GM23248 (cell line): ENCODE measurements at regions not wholly inside any gene's neighbourhood (a gene's known extent, or its start where the extent isn't known, plus 50 kb on each side); places are given as distances from the start of the nearest gene placed in this dataset.

Experiments
- DNase-seq: peaks from one replicate; pipeline ENCODE4 v3.0.0-alpha.2; 2015
- H2AFZ ChIP-seq: fragments of 200-600 bp; sonication (generic); 2 replicates; pipeline ENCODE4 v1.6.1; 2016; ENCODE audit warnings: antibody characterized with exemption
- H3F3A ChIP-seq: fragments of 200-600 bp; sonication (generic); 2 replicates; pipeline ENCODE4 v1.6.1; 2016; ENCODE audit warnings: mild to moderate bottlenecking, antibody characterized with exemption, mixed run types; ENCODE audit not compliant: insufficient read depth
- H3K27ac ChIP-seq: fragments of 200-600 bp; sonication (generic); 2 replicates; pipeline ENCODE4 v1.5.1; 2016; ENCODE audit warnings: mild to moderate bottlenecking
- H3K27me3 ChIP-seq: fragments of 200-600 bp; sonication (generic); replicated peaks from 2 replicates; pipeline ENCODE4 v1.6.1; 2016; ENCODE audit warnings: mild to moderate bottlenecking; ENCODE audit not compliant: insufficient read depth
- H3K36me3 ChIP-seq: fragments of 200-600 bp; sonication (generic); 2 replicates; pipeline ENCODE4 v1.6.1; 2016; ENCODE audit warnings: low read depth, mild to moderate bottlenecking
- H3K4me1 ChIP-seq: fragments of 200-600 bp; sonication (generic); 2 replicates; pipeline ENCODE4 v1.6.1; 2016; ENCODE audit warnings: mild to moderate bottlenecking; ENCODE audit not compliant: insufficient read depth
- H3K4me2 ChIP-seq: fragments of 200-600 bp; sonication (generic); one replicate; pipeline ENCODE4 v1.6.1; 2016; ENCODE audit warnings: mild to moderate bottlenecking; ENCODE audit not compliant: unreplicated experiment
- H3K4me3 ChIP-seq: fragments of 200-600 bp; sonication (generic); 2 replicates; pipeline ENCODE4 v1.5.1; 2016; ENCODE audit warnings: mild to moderate bottlenecking
- H3K79me2 ChIP-seq: fragments of 200-600 bp; sonication (generic); 2 replicates; pipeline ENCODE4 v1.6.1; 2016; ENCODE audit warnings: mild to moderate bottlenecking; ENCODE audit not compliant: insufficient read depth
- H3K9ac ChIP-seq: fragments of 200-600 bp; sonication (generic); 2 replicates; pipeline ENCODE4 v1.6.1; 2016; ENCODE audit warnings: mild to moderate bottlenecking
- H3K9me2 ChIP-seq: fragments of 200-600 bp; sonication (generic); 2 replicates; pipeline ENCODE4 v1.6.1; 2016; ENCODE audit warnings: mixed run types, mild to moderate bottlenecking, moderate library complexity; ENCODE audit not compliant: insufficient read depth
- H3K9me3 ChIP-seq: fragments of 200-600 bp; sonication (generic); one replicate; pipeline ENCODE4 v1.6.1; 2017; ENCODE audit warnings: low read depth
- H4K20me1 ChIP-seq: fragments of 200-600 bp; sonication (generic); 2 replicates; pipeline ENCODE4 v1.6.0; 2016; ENCODE audit not compliant: insufficient read depth
- EZH2 ChIP-seq: fragments of 200-600 bp; sonication (generic); IDR thresholded peaks from 2 replicates; pipeline ENCODE4 v1.6.1; 2018; ENCODE audit warnings: antibody characterized with exemption, mild to moderate bottlenecking; ENCODE audit not compliant: insufficient read depth, poor library complexity, severe bottlenecking
- EZH2phosphoT487 ChIP-seq: fragments of 200-600 bp; sonication (generic); IDR thresholded peaks from 2 replicates; pipeline ENCODE4 v1.6.1; 2018; ENCODE audit warnings: antibody characterized with exemption, moderate library complexity, mild to moderate bottlenecking, low read depth; ENCODE audit not compliant: insufficient read depth
- WGBS, 2 experiments: methylation state at CpG; one replicate each; pipeline ENCODE4 v1.1.6; 2015 to 2017; ENCODE audit warnings: low lambda C conversion rate in 2 of 2, low coverage in 1 of 2; ENCODE audit errors: missing lambda C conversion rate in 2 of 2; 5-methylcytosine and 5-hydroxymethylcytosine counted together
- in situ Hi-C: fragments of 300-500 bp; cut with MboI; formaldehyde crosslinking; loops from 2 replicates; pipeline ENCODE4 v1.15.0; 2020

- no peaks in the 10 kb centered on the region for H3F3A ChIP-seq
- H3K36me3 ChIP-seq = no peaks in the 10 kb centered on the region
- WGBS, 2 experiments = 71 to 73% methylated on average over 14 to 15 of the region's 15 CpGs
- no peaks in the 10 kb centered on the region for H3K9me3 ChIP-seq
- no peak overlapping the region for H3K27ac ChIP-seq
- no peaks in the 10 kb centered on the region for H3K79me2 ChIP-seq
- no peaks in the 10 kb centered on the region for H3K4me1 ChIP-seq
- H3K27me3 ChIP-seq = 0 out of 2 replicates have a peak, but pooled peaks cover 2% of the 10 kb centered on the region
- no peak overlapping the region for H2AFZ ChIP-seq
- H3K4me3 ChIP-seq = no peak overlapping the region
- H3K4me2 ChIP-seq = no peak overlapping the region
- no peak for DNase-seq
- in situ Hi-C loops = no loop called here
- no peaks in the 10 kb centered on the region for H4K20me1 ChIP-seq
- TF ChIP-seq EZH2 (no peak), EZH2phosphoT487 (no peak)
- no peak overlapping the region for H3K9ac ChIP-seq
- no peaks in the 10 kb centered on the region for H3K9me2 ChIP-seq
Measured at GRCh38 chr11:76280882-76281557, 74.7 kb upstream of the WNT11 start.

GRCh38 chr11:76280151-76280881 is 74.0 kb upstream of the WNT11 start:
- Histone ChIP-seq H3K9ac (no peak overlapping the region), H3K27ac (no peak overlapping the region), H3K36me3 (no peaks in the 10 kb centered on the region), H2AFZ (no peak overlapping the region), H3F3A (no peaks in the 10 kb centered on the region), H3K4me3 (no peak overlapping the region), H3K27me3 (0 out of 2 replicates have a peak, but pooled peaks cover 9% of the 10 kb centered on the region), H3K4me2 (no peak overlapping the region), H3K79me2 (no peaks in the 10 kb centered on the region), H3K9me2 (no peaks in the 10 kb centered on the region), H4K20me1 (no peaks in the 10 kb centered on the region), H3K4me1 (no peaks in the 10 kb centered on the region), H3K9me3 (no peaks in the 10 kb centered on the region)
- no peak for DNase-seq
- in situ Hi-C loops = no loop called here
- 77 to 78% methylated on average over 16 of the region's 16 CpGs for WGBS, 2 experiments
- no peak for TF ChIP-seq EZH2phosphoT487
- TF ChIP-seq EZH2 = no peak

- no peaks in the 10 kb centered on the region for H3K9me2 ChIP-seq
Measured at GRCh38 chr11:76279646-76280045, 73.3 kb upstream of the WNT11 start.

GRCh38 chr11:76279038-76279437 is 72.7 kb upstream of the WNT11 start:
- no peaks in the 10 kb centered on the region for H3F3A ChIP-seq
- H3K27ac ChIP-seq = no peak overlapping the region
- no peaks in the 10 kb centered on the region for H4K20me1 ChIP-seq
- DNase-seq = peak; percentile 33
- H3K36me3 ChIP-seq = no peaks in the 10 kb centered on the region
- no peaks in the 10 kb centered on the region for H3K79me2 ChIP-seq
- H3K4me3 ChIP-seq = no peak overlapping the region
- in situ Hi-C loops = no loop called here
- no peaks in the 10 kb centered on the region for H3K9me3 ChIP-seq
- no peaks in the 10 kb centered on the region for H3K9me2 ChIP-seq
- H3K4me2 ChIP-seq = no peak overlapping the region
- TF ChIP-seq EZH2phosphoT487 (no peak), EZH2 (no peak)
- H2AFZ ChIP-seq = no peak overlapping the region
- H3K4me1 ChIP-seq = no peaks in the 10 kb centered on the region
- 85 to 87% methylated on average over 6 of the region's 6 CpGs for WGBS, 2 experiments
- H3K9ac ChIP-seq = no peak overlapping the region
- H3K27me3 ChIP-seq = 0 out of 2 replicates have a peak, but pooled peaks cover 19% of the 10 kb centered on the region

More at GRCh38 chr11:76279646-76280045, 73.3 kb upstream of the WNT11 start:
- Histone ChIP-seq H3K4me3 (no peak overlapping the region), H3K27me3 (0 out of 2 replicates have a peak, but pooled peaks cover 16% of the 10 kb centered on the region), H2AFZ (no peak overlapping the region), H3F3A (no peaks in the 10 kb centered on the region), H3K4me1 (no peaks in the 10 kb centered on the region), H3K4me2 (no peak overlapping the region), H4K20me1 (no peaks in the 10 kb centered on the region), H3K9ac (no peak overlapping the region), H3K27ac (no peak overlapping the region), H3K9me3 (no peaks in the 10 kb centered on the region), H3K79me2 (no peaks in the 10 kb centered on the region), H3K36me3 (no peaks in the 10 kb centered on the region)
- WGBS, 2 experiments = 72 to 74% methylated on average over 7 of the region's 7 CpGs
- in situ Hi-C loops = no loop called here
- TF ChIP-seq EZH2phosphoT487 = no peak
- no peak for TF ChIP-seq EZH2
- no peak for DNase-seq
